Islet of Langerhans (tissue), 1 donor: ENCODE measurements at regions not wholly inside any gene's neighbourhood (a gene's known extent, or its start where the extent isn't known, plus 50 kb on each side); places are given as distances from the start of the nearest gene placed in this dataset.
"Not testable (repeated sequence)": the region's sequence is repeated elsewhere in the genome, so short reads cannot be mapped to it uniquely, and the experiment has no call there.

Source experiments
- FAIRE-seq: peaks from one replicate; lab custom pipeline; 2011; peaks lifted over from hg19 to GRCh38; lab: Jason Lieb, UNC

DNA sequence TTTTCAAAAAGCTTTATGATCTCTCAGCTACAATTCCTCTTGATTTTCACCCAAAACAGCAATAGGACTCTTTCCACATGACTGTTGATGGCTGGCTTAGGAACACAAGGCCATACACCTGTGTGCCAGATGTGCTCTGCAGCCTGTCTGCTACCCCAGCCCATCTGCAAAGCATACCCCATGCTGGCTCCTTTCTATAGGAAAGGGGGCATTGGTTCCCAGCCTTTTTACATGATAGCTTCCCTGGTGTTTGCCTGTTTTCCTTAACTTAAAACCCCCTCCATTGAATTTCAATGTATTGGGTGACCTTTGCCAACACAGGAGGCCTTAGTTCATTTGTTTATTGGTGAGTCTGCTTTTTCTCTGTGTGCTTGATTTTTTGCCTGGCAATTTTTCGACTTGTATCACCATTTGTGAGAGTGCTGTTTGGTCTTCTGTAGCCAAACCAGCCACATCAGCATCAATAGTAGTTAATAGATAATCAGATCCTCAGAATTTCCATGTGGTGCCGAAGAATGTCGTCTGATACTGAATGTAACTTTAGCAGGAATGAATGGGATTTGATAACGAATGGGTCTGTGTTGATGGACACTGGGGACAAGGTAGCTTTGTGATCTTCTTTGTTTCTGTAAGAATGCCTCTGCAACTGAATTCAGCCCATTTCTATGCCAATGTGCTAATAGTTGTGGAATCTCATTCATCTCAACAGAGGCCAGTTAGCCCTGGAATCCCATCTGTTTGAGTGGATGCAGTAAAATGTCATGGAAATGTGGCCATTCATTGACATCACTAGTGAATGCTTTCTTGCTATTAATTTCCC, 272.2 kb upstream of the RARB start:
- FAIRE-seq, result no peak

- no peak for FAIRE-seq
Measured at GRCh38 chr3:25156626-25157025, 271.4 kb upstream of the RARB start.

DNA sequence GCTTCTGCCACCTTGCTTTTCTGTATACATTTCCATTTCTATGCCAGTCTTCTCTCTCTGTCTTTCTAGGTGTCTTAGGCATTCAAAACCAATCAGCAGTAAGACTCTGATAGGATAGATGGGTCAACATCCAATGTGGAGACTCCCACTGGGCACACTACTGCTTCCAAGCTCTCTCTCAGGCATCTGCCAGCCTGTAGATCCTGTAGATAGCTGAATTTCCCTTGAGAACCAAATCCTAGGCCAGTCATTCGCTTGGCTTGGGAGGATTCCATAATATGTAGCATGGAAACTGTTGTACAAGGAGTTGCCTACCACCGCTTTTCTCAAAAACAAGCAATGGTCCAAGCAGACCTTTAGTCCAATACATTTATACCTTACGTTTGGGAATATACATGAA, 262.8 kb upstream of the RARB start:
- FAIRE-seq, result no peak

DNA sequence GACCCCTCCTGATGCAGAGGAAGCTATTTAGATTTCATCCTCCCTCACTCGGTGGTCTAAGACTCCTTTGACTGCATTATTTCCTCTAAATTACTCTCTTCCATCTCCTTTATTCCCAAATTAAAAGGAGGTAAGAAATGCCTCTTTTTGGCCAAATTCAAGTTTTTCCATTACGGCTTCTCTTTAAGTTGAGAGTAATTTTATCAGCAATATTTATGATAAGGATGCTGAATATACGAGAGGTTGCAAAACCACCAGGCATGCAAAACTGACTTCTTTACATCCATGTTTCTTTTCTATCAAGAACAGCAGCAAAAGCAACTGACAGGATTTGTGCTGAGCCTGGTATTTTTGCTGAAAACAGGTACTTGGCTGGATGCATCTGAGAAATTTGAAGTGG, 262.0 kb upstream of the RARB start:
- FAIRE-seq, result no peak

DNA sequence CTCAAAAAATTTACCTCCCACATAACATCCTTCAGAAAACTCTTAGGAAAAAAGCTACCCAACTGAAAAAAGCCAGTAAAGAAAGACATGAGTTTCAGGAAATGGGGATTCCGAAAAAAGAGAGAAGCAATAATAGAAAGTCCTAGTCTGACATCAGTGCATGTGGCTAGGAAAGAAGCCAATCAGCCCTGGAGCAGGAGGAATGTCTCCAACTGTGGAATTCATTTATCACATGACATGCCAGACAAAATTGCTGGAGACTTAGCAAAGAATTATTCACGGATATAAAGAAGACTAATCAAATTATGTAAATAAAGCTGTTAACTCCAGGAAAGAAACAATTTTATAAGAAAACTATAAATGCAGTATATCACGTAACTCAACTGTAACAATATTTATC, 258.9 kb upstream of the RARB start:
- FAIRE-seq, result no peak

DNA sequence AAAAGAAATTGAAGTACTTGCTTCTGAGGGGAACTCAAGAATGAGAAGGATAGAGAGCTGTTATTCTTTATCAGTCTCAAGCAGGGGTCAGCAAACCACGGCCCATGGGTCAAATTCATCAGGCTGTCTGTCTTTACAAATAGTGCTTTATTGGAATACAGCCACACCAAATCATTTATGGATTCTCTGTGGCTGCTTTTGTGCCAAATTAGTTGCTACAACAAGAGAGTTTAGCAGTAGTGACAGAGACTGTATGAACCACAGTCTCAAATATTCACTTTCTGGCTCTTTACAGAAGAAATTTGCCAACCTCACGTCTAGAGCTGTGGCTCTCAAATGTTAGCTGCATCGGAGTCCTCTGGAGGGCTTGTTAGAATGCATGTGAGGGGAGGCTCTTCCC, 258.0 kb upstream of the RARB start:
- FAIRE-seq, result no peak

DNA sequence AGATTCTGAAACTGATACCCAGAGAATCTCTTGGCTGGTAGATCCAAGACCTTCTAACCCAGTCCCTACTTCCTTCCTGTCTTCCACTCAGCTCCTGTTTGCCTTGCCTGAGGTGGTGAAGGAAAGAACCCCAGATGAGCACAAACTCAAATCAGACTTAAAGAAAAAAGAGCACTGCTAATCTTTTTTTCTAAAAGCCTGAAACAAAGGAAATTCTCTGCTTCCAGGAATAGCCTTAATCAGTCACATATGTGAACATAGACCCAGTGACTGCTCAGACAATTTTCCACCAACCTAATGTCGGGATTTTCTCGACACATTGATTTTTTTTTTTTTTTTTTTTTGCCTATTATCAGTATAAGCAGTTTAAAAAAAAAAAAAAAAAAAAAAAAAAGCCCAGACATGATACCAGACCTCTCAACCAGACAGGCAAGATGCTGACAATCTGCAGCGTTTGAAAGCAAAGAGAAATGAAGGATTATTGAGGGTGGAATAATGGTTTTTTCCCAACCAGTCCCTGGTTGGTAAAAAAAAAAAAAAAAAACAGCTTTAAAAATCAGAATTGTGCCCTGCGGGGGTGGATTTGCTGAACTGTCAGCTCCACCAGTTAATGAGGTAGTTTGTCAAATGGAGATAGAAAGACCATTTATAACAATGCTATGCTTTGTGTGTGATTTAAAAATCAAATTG, 256.8 kb upstream of the RARB start:
- FAIRE-seq, result no peak

DNA sequence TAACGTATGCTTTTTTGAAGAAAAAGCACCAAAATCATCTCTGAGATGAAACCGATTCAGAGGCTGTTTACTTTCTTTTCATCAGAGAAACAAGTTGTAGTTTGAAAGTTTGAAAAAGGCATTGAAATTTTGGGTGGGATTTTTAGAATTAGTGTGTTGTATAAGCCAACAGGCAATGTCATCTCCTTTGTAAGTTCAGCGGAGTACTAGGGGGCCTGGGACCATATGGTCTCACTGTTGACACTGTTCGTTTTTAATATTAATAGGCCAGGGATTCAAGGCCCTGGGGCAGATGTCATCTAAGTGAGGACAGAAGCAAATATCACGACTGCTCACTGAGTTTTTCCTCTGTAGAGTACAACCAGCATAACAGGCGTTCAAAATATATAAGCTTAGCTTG, 256.2 kb upstream of the RARB start:
- FAIRE-seq, result no peak

GRCh38 chr3:25173606-25174005, 254.5 kb upstream of the RARB start:
- no peak for FAIRE-seq

GRCh38 chr3:25174251-25174650, 253.8 kb upstream of the RARB start:
- no peak for FAIRE-seq

DNA sequence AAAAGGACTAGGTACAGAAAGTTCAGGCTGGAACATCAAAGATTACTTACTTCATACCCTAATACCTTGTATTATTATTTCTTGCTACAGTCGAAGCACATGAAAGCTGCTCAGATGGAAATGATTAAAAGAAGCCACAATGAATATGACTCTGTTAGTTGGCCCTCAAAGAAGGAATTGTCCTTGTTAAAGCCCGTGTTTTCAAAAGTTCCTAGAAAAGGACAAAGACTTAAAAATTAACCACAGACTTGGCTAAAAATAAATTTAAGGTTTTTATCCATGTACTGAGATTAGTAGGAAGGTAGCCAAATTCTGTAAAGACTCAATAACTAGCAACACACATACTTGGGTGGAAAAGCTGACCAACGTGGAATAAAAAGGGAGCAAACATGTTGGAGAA, 251.0 kb upstream of the RARB start:
- FAIRE-seq, result no peak

- FAIRE-seq, result no peak
Measured at GRCh38 chr3:25178672-25179071, 249.4 kb upstream of the RARB start.

DNA sequence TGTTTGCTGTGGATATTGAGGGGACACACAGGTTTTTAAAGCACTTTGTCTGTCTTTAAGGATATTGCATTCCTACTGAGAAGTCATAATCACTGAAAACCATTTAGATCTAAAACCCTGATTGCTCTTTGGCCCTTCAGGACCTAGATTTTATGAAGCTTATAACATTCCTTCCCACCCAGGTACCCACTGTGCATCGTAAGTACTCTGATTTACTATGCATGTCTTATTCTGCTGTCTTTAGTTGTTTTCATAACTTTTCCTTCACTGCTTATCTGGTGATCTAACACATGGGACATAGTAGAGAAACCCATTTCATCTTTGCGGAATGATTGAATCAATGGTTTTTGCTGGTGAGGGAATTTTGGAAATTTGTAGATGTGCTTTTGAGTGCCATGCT, 247.0 kb upstream of the RARB start:
- FAIRE-seq, result no peak

- FAIRE-seq, result no peak
Measured at GRCh38 chr3:25182794-25183193, 245.3 kb upstream of the RARB start.

- FAIRE-seq, result no peak
Measured at GRCh38 chr3:25184641-25185250, 243.3 kb upstream of the RARB start.

DNA sequence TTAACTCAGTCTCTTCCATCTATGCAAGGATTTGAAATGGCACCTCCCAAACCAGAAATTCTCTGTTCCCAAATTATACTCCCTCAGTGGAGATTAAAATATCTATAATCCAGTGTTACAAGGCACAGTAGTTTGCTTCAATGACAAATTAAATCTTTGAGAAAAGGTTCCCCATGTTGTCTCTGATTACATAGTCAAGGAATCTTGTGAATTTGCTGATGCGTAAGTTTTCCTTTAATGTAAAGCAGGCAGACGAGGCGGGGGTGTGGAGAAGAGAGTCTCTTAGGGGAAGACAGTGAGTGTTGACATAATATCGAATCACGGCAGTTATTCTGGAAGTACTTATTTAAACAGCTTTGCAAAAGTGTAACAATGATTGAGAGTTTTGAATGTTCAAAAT, 236.4 kb upstream of the RARB start:
- no peak for FAIRE-seq

DNA sequence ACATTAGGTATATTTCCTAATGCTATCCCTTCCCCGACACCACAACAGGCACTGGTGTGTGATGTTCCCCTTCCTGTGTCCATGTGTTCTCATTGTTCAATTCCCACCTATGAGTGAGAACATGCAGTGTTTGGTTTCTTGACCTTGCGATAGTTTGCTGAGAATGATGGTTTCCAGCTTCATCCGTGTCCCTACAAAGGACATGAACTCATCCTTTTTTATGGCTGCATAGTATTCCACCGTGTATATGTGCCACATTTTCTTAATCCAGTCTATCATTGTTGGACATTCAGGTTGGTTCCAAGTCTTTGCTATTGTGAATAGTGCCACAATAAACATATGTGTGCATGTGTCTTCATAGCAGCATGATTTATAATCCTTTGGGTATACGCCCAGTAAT, 228.5 kb upstream of the RARB start:
- FAIRE-seq, result not testable (repeated sequence)

- FAIRE-seq, result no peak
Measured at GRCh38 chr3:25212736-25213135, 215.3 kb upstream of the RARB start.

DNA sequence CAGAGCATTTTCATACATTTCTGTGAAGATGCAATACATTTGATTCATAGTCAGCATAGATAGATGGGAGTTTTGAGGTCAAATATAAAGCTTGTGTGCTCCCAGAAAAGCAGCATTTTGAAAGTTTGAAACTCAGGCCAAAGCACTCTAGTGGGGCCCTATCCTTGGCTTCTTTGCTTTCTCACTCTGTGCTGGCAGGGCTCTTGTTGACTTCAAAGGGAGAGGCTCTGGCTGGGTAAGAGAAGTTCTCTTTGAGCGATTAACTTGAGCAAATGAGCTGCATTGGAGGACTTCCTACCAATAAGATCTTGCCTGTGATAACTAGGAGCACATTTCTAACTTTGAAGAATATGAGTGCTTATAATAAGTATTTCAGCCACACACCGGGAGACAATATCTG, 214.0 kb upstream of the RARB start:
- no peak for FAIRE-seq

- no peak for FAIRE-seq
Measured at GRCh38 chr3:25218362-25218761, 209.7 kb upstream of the RARB start.

GRCh38 chr3:25226747-25227146, 201.3 kb upstream of the RARB start:
- no peak for FAIRE-seq

DNA sequence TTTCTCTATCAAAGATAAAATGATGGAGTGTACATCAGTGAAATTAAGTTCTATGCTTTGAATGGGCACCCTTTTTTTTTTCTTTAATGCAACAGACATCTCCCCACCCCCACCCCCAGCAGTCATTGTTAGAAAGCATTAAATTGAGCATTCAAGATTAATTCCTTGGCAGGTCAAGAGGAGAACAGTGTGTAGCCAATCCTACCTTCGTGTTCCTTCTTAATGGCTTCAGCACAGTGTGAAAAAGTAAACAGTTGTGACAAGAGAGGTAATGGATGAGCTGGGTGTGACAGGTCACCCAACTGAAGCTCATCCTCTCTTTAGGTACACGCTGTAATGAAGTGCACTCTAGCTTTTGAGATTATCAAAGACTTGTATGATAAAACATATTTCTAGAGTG, 198.5 kb upstream of the RARB start:
- FAIRE-seq, result no peak

DNA sequence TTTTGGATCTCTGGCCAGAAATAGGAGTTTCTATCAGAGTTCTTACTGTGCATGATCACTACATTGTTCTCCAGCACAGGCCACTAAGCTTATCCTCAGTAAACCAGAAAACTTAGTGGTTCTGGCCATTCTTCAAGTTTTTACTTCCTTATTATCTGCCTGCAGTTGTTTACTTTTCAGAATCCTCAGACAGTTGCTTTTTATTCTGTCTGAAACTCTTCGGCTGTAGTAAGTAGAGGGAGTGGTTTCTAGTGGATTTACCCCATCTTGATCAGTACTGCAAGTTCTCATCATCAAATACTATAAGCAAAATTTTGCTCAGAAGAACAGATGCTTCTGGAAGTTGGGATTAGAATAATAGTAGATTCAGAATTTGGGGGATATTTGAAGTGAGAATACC, 193.0 kb upstream of the RARB start:
- FAIRE-seq, result no peak

DNA sequence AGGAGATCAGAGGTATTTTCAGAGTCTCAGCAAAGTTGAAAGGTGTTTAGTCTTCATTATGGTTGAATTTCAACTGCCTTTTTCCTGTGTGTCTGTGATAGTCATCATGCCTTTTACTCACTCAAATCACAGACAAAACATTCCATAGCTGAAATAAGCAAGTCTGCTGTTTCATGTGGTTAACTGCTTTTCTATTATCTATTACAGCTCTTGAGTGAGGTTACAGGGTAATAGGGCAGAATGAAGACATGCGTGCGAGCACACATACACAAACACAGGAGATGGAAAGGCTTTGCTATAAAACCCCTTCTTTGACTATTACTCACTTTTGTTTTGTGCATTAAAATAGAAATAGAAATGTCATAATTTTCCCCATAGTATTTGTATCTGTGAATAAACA, 192.6 kb upstream of the RARB start:
- FAIRE-seq, result no peak
